ENCODE measurements at regions not wholly inside any gene's neighbourhood (a gene's known extent, or its start where the extent isn't known, plus 50 kb on each side); places are given as distances from the start of the nearest gene placed in this dataset.
"Not testable (repeated sequence)": the region's sequence is repeated elsewhere in the genome, so short reads cannot be mapped to it uniquely, and the experiment has no call there.

DNA sequence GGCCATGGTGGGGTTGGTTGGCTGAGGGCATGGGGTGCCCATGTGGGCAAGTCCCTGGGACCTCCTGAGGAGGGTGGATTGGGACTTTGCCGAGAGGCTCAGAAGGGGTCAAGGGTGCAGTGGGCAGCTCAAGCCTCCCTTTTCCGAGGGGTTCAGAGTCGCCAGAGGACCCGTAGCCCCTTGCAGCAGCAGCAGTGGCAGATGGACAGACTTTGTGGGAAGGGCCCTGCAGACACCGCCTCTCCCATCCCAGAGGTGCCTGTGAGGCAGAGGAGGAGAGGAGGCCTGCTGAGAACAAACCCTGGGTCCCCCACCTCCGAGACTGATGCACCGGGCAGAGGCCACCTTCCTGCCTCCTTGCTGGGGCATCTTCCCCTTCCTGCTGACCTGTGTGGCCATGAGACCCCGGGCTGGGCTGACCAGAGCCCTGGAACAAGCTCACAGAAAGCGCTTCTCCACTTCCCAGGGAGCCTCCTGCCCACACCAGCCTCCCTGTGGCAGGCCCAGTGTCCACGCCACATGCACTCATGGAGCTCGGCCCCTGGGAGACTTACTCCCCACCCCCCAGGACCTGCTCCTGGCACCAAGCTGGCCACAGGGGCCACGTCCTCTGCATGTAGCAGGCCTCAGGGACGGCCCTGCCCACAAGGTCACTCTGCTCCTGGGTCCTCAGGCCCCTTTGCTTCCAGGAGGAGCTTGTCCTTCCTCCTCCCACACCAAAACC, 116.8 kb downstream of the NPIPB11 start:
- TF ChIP-seq MXI1 (conservative IDR thresholded peaks at IDR 0.05; ENCODE audit: poor library complexity, severe bottlenecking); POLR2AphosphoS5 (IDR thresholded peaks at IDR 0.05); EZH2 (IDR thresholded peaks at IDR 0.05; ENCODE audit: borderline replicate concordance, insufficient read depth, low read length, poor library complexity, severe bottlenecking); SMC3 (conservative IDR thresholded peaks at IDR 0.05; ENCODE audit: poor library complexity); TAF1 (IDR thresholded peaks at IDR 0.05; ENCODE audit: low read depth); RAD21 (conservative IDR thresholded peaks at IDR 0.05): not testable (repeated sequence)
- TF ChIP-seq, protein P1, sequence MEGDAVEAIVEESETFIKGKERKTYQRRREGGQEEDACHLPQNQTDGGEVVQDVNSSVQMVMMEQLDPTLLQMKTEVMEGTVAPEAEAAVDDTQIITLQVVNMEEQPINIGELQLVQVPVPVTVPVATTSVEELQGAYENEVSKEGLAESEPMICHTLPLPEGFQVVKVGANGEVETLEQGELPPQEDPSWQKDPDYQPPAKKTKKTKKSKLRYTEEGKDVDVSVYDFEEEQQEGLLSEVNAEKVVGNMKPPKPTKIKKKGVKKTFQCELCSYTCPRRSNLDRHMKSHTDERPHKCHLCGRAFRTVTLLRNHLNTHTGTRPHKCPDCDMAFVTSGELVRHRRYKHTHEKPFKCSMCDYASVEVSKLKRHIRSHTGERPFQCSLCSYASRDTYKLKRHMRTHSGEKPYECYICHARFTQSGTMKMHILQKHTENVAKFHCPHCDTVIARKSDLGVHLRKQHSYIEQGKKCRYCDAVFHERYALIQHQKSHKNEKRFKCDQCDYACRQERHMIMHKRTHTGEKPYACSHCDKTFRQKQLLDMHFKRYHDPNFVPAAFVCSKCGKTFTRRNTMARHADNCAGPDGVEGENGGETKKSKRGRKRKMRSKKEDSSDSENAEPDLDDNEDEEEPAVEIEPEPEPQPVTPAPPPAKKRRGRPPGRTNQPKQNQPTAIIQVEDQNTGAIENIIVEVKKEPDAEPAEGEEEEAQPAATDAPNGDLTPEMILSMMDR (IDR thresholded peaks at IDR 0.05; ENCODE audit: poor library complexity, severe bottlenecking) = not testable (repeated sequence)
